Choroid plexus epithelial cell (primary cell): ENCODE measurements at regions not wholly inside any gene's neighbourhood (a gene's known extent, or its start where the extent isn't known, plus 50 kb on each side); places are given as distances from the start of the nearest gene placed in this dataset.

Experiments used
- DNase-seq: peaks from one replicate; pipeline ENCODE4 v3.0.0-alpha.2; 2010; ENCODE audit warnings: low read depth
- H3K4me3 ChIP-seq: 2 replicates; pipeline ENCODE4 v1.5.1; 2011; ENCODE audit warnings: low read depth, mild to moderate bottlenecking, control low read depth, low read length, moderate library complexity
- TF ChIP-seq, protein P1 (sequence below): conservative IDR thresholded peaks from 2 replicates; pipeline ENCODE4 v1.5.1; 2011; ENCODE audit warnings: low read depth, mild to moderate bottlenecking, control low read depth, inconsistent platforms, low read length, moderate library complexity

DNA sequence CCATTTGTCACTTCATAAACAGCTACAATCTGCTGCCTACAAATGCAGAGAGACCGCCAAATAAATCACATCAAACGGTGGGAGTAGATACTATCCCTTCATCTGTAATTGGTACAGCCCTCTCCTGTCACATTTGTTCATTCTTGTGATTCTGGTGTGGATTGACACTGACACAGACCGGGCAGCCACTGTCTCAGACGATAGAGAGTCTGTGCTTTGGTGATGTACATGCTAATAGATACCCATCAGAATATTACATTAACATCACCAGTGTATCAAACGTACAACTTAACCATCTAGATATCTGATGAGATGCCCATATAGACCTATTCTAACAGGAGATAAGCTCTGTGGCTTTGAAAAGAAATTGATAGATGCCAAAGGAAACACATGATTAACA, 419.7 kb upstream of the ZEB2 start:
- no peak overlapping the region for H3K4me3 ChIP-seq
- TF ChIP-seq, protein P1, sequence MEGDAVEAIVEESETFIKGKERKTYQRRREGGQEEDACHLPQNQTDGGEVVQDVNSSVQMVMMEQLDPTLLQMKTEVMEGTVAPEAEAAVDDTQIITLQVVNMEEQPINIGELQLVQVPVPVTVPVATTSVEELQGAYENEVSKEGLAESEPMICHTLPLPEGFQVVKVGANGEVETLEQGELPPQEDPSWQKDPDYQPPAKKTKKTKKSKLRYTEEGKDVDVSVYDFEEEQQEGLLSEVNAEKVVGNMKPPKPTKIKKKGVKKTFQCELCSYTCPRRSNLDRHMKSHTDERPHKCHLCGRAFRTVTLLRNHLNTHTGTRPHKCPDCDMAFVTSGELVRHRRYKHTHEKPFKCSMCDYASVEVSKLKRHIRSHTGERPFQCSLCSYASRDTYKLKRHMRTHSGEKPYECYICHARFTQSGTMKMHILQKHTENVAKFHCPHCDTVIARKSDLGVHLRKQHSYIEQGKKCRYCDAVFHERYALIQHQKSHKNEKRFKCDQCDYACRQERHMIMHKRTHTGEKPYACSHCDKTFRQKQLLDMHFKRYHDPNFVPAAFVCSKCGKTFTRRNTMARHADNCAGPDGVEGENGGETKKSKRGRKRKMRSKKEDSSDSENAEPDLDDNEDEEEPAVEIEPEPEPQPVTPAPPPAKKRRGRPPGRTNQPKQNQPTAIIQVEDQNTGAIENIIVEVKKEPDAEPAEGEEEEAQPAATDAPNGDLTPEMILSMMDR, result no peak

DNA sequence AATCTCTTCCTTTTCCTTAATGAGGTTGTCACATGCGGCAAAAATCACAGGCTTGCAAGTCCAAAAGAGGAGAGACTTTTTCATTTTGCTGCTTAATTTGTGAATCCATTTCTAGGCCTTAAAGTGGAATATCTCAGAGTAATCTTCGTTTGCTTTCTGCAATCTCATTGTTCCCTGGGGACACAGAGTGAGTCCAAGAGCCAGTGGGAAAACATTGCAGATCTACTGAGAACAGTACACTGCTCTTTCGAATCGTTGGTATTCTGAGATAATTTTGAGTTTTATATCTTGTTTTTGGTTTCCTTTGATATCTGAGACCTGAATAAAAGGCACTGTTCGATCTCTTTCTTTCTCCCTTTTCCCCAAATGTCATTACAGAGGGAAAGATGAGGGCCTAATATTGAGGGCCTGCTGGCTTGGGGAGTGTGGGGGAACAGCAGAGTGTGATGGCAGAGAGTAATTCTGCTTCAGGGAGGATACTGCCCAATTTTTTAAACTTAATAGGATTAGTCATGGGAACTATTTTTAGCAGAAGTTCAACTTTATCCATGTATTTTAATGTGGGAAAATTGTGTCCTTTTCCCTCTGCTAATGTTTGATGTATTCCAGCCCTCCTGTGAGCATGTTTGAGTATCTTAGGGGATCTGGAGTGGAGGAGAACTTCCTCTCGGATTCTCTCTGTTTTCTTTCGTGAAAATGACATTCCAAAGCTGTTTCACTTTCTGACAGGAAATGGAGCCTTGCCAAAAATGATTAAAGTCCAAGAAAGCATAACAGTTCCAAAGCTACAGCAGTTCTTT, 418.2 kb upstream of the ZEB2 start:
- no peak overlapping the region for H3K4me3 ChIP-seq
- peak; percentile 88 for DNase-seq
- TF ChIP-seq, protein P1, result no peak

More for the DNA sequence above, 419.7 kb upstream of the ZEB2 start:
- no peak for DNase-seq

DNA sequence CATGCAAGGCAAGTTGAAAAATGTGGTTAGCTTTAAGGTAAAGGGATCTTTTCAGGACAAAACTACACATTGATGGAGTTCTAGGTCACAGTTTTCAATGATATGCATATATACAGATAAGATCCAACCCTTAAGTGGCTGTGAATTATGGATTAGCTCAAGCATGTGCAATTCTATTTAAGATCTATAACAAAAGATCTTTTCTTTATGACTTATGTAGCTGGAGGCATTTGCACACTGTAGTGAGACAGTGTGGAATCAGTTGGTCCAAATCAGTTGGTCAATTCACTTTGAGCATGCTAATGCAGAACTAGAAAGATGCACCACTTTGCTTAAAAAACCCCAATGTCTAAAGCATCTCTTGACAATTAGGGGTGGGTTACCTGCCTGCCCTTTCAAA, 417.1 kb upstream of the ZEB2 start:
- TF ChIP-seq, protein P1, result no peak
- DNase-seq, result no peak
- H3K4me3 ChIP-seq, result no peak overlapping the region

DNA sequence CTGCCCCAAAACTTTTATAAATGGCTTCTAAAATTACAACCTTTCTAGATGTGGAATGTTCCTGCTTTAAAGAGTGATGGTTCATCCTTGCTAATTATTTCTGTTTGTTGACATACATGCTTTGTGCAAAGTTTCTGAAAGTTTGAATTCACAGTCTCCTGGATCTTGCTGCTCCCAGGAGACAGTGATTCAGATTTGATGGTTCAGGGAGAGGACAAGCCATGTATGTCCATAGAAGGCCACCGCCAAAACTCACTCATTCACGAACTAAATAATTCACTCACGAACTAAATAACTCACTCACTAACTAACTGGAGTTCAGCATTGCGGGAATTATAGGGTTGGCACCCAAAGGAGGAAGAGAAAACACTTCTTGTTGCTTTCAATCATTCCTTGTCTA, 416.5 kb upstream of the ZEB2 start:
- TF ChIP-seq, protein P1, result no peak
- no peak overlapping the region for H3K4me3 ChIP-seq
- no peak for DNase-seq

DNA sequence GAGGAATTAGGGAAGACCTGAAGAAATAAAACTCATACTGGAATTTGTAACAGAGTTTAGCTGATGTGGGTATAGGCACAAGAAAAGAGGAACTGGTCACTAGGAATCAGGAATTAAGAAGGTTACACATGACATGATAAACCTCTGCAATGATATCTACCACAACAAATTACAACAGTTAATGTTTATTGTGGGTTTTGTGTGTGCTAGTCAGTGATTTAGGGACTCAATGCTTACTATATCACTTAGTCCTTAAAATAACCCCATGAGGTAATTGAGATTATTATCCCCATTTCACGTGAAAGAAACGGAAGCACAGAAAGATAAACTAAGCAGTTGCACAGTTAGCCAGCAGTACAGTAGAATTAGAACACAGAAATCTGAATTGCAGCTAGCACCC, 415.8 kb upstream of the ZEB2 start:
- no peak overlapping the region for H3K4me3 ChIP-seq
- DNase-seq, result no peak
- TF ChIP-seq, protein P1, result no peak

DNA sequence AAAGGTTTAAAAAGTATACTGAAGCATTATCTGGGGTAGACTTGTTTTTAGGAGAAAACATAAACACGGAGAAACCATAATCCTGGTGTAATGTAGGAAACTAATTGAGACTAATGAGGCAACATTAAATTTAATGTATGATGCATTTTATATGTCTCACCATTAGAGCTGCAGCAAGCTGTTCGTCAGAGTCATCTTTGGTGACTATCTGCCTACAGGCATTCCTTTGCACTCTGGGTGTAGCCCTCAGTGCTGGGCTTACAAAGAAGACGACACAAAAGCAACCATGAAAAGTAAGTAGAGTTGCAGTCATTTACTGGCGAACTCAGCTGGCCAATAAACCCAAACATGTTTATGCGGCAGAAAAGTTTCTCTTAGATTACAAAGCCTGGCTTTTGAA, 415.3 kb upstream of the ZEB2 start:
- no peak for DNase-seq
- TF ChIP-seq, protein P1, result no peak
- no peak overlapping the region for H3K4me3 ChIP-seq

DNA sequence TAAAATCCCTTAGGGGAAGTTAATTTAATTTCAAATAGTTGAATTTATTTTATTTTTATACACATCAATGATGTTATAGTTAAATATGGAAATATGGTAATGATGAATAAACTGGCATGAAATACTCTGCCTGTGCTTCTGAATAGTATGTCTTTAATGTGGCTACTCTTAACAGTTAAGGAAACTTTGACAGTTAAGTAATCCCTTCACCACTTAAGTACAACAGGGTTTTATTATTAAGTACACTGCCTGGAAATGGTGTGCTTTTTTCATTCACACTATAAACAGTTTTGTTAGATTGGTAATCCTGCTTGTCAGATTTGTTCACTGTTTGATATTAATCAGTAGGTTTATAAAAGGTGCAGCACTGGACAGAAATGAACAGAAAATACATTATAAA, 412.0 kb upstream of the ZEB2 start:
- no peak overlapping the region for H3K4me3 ChIP-seq
- DNase-seq, result no peak
- TF ChIP-seq, protein P1, result no peak
